ENCODE measurements at regions not wholly inside any gene's neighbourhood (a gene's known extent, or its start where the extent isn't known, plus 50 kb on each side); places are given as distances from the start of the nearest gene placed in this dataset.
A peak's percentile ranks its signal among the peaks of the same experiment; 100 is the strongest.

GRCh38 chr10:31754803-31755624 is 173.6 kb downstream of the ARHGAP12 start:
- DNase-seq: peak; percentile 51

- no peak for DNase-seq
Observed at GRCh38 chr10:31753681-31754080, 174.9 kb downstream of the ARHGAP12 start.

GRCh38 chr10:31752170-31752569 is 176.5 kb downstream of the ARHGAP12 start:
- no peak for DNase-seq

- no peak for DNase-seq
Observed at GRCh38 chr10:31751738-31752080, 176.9 kb downstream of the ARHGAP12 start.

GRCh38 chr10:31751051-31751737 is 177.4 kb downstream of the ARHGAP12 start:
- no peak for DNase-seq

- DNase-seq: no peak
Observed at GRCh38 chr10:31749981-31750840, 178.4 kb downstream of the ARHGAP12 start.

- no peak for DNase-seq
Observed at GRCh38 chr10:31749301-31749700, 179.3 kb downstream of the ARHGAP12 start.

GRCh38 chr10:31745612-31746376 is 182.8 kb downstream of the ARHGAP12 start:
- DNase-seq: peak; percentile 75

- no peak for DNase-seq
Observed at GRCh38 chr10:31744025-31744424, 184.6 kb downstream of the ARHGAP12 start.

- no peak for DNase-seq
Observed at GRCh38 chr10:31742255-31742654, 186.4 kb downstream of the ARHGAP12 start.

GRCh38 chr10:31741473-31741872 is 187.2 kb downstream of the ARHGAP12 start:
- no peak for DNase-seq

- no peak for DNase-seq
Observed at GRCh38 chr10:31739711-31740110, 188.9 kb downstream of the ARHGAP12 start.

- no peak for DNase-seq
Observed at GRCh38 chr10:31739146-31739545, 189.5 kb downstream of the ARHGAP12 start.

- DNase-seq: no peak
Observed at GRCh38 chr10:31731711-31732110, 196.9 kb downstream of the ARHGAP12 start.

GRCh38 chr10:31730776-31731175 is 197.9 kb downstream of the ARHGAP12 start:
- DNase-seq: no peak

GRCh38 chr10:31728698-31729224 is 199.9 kb downstream of the ARHGAP12 start:
- no peak for DNase-seq

- no peak for DNase-seq
Observed at GRCh38 chr10:31725436-31725835, 203.2 kb downstream of the ARHGAP12 start.

- no peak for DNase-seq
Observed at GRCh38 chr10:31724296-31724695, 204.3 kb downstream of the ARHGAP12 start.

GRCh38 chr10:31723106-31723750 is 205.4 kb downstream of the ARHGAP12 start:
- no peak for DNase-seq

GRCh38 chr10:31721096-31721495 is 207.5 kb downstream of the ARHGAP12 start:
- DNase-seq: no peak

GRCh38 chr10:31720546-31720945 is 208.1 kb downstream of the ARHGAP12 start:
- no peak for DNase-seq

GRCh38 chr10:31709476-31709875 is 219.2 kb downstream of the ARHGAP12 start:
- no peak for DNase-seq

Measured in 8988T (cell line).